Breast epithelium (tissue), 3 donors: ENCODE measurements at regions not wholly inside any gene's neighbourhood (a gene's known extent, or its start where the extent isn't known, plus 50 kb on each side); places are given as distances from the start of the nearest gene placed in this dataset.

Experiments used
- CTCF ChIP-seq, 3 donors: fragments of 450-650 bp; IDR thresholded peaks; one replicate each; pipeline ENCODE4 v1.5.1; 2016 to 2017; ENCODE audit warnings: antibody characterized with exemption in 3 of 3, mild to moderate bottlenecking in 3 of 3, moderate library complexity in 3 of 3
- POLR2A ChIP-seq: fragments of 450-650 bp; IDR thresholded peaks from one replicate; pipeline ENCODE4 v1.6.1; 2016; ENCODE audit warnings: antibody characterized with exemption, mild to moderate bottlenecking, moderate library complexity
- POLR2AphosphoS5 ChIP-seq, 3 donors: sonication (generic); formaldehyde crosslinking; IDR thresholded peaks; one replicate each; pipeline ENCODE4 v1.6.1; 2017; ENCODE audit warnings: antibody characterized with exemption in 3 of 3

- no peak for TF ChIP-seq POLR2A
- TF ChIP-seq POLR2AphosphoS5 (IDR thresholded peaks at IDR 0.05): no peak
- TF ChIP-seq CTCF (IDR thresholded peaks at IDR 0.05): no peak
Measured at GRCh38 chr1:25116832-25117231, 115.5 kb downstream of the SYF2 start.
